Psoas muscle (tissue), 7 donors: ENCODE measurements at regions not wholly inside any gene's neighbourhood (a gene's known extent, or its start where the extent isn't known, plus 50 kb on each side); places are given as distances from the start of the nearest gene placed in this dataset.
"Not testable (repeated sequence)": the region's sequence is repeated elsewhere in the genome, so short reads cannot be mapped to it uniquely, and the experiment has no call there.

Experiments used
- ATAC-seq, 4 donors: fragments of 200-7000 bp; cut with Tn5 transposase; one replicate each; pipeline ENCODE4 v1.9.1; 2020; ENCODE audit warnings: moderate library complexity in 3 of 4, mild to moderate bottlenecking in 2 of 4
- DNase-seq, 2 donors: peaks; one replicate each; pipeline ENCODE4 v3.0.0-alpha.2; 2020
- H3K27ac ChIP-seq: fragments of 200-600 bp; one replicate; pipeline ENCODE4 v1.8.0; 2022
- H3K27me3 ChIP-seq, 3 donors: fragments of 200-600 bp in 1 of 3; one replicate each; pipeline versions ENCODE4 v1.6.1 to v1.8.0; 2013 to 2022; ENCODE audit warnings: low read length in 2 of 3, mild to moderate bottlenecking in 2 of 3, moderate library complexity in 1 of 3; ENCODE audit not compliant: insufficient read depth in 3 of 3
- H3K36me3 ChIP-seq, 2 donors: fragments of 200-600 bp in 1 of 2; one replicate each; pipeline versions ENCODE4 v1.6.1 to v1.8.0; 2013 to 2022; ENCODE audit warnings: low read depth in 1 of 2, mild to moderate bottlenecking in 1 of 2, moderate library complexity in 1 of 2; ENCODE audit not compliant: insufficient read depth in 1 of 2
- H3K4me1 ChIP-seq: fragments of 200-600 bp; one replicate; pipeline ENCODE4 v1.8.0; 2022
- H3K4me3 ChIP-seq: fragments of 200-600 bp; one replicate; pipeline ENCODE4 v1.8.0; 2022; ENCODE audit warnings: mild to moderate bottlenecking
- H3K9me3 ChIP-seq: fragments of 200-600 bp; one replicate; pipeline ENCODE4 v1.8.0; 2022
- WGBS, 3 donors: extraction: QIAGEN DNeasy Blood & Tissue Kit; methylation state at CpG; one replicate each; pipeline versions ENCODE4 v1.1.6 to v1.1.7; 2013; 5-methylcytosine and 5-hydroxymethylcytosine counted together
- intact Hi-C, 2 donors: fragments of 100-400 bp; cut with DNase I; formaldehyde crosslinking; loops; one replicate each; pipeline versions ENCODE4 v1.11.0 to v1.14.2; 2022
- TF ChIP-seq, protein P1 (sequence below): fragments of 200-600 bp; IDR thresholded peaks from one replicate; pipeline ENCODE4 v1.8.0; 2022; ENCODE audit warnings: antibody characterized with exemption
- donor health status: healthy with polysubstance abuse.
- donor health status: DM: no; HTN: no; CAD: no; lungs with moderate emphysema.
- donor health status: Bipolar disorder and iron deficiency.
- donor health status: healthy.
- donor health status: DM: yes; HTN: yes; CAD: no.
- donor health status: DM: no; HTN: no; CAD: no.
- donor health status: DM: yes; HTN: yes; CAD: no.

- 0 to 12% (median 4%) methylated on average over 1 of the region's 1 CpG for WGBS, 3 donors
- intact Hi-C loops, result no loop called here
- Histone ChIP-seq H3K9me3 (no peaks in the 10 kb centered on the region), H3K27ac (no peak overlapping the region), H3K27me3 (no peaks in the 10 kb centered on the region), H3K4me3 (no peak overlapping the region), H3K36me3 (no peaks in the 10 kb centered on the region), H3K4me1 (no peaks in the 10 kb centered on the region)
- DNase-seq, result no peak
- no peak for ATAC-seq
- TF ChIP-seq, protein P1, sequence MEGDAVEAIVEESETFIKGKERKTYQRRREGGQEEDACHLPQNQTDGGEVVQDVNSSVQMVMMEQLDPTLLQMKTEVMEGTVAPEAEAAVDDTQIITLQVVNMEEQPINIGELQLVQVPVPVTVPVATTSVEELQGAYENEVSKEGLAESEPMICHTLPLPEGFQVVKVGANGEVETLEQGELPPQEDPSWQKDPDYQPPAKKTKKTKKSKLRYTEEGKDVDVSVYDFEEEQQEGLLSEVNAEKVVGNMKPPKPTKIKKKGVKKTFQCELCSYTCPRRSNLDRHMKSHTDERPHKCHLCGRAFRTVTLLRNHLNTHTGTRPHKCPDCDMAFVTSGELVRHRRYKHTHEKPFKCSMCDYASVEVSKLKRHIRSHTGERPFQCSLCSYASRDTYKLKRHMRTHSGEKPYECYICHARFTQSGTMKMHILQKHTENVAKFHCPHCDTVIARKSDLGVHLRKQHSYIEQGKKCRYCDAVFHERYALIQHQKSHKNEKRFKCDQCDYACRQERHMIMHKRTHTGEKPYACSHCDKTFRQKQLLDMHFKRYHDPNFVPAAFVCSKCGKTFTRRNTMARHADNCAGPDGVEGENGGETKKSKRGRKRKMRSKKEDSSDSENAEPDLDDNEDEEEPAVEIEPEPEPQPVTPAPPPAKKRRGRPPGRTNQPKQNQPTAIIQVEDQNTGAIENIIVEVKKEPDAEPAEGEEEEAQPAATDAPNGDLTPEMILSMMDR, result no peak
Observed at GRCh38 chr10:9561821-9562505, 1455.7 kb upstream of the CELF2 start.

DNA sequence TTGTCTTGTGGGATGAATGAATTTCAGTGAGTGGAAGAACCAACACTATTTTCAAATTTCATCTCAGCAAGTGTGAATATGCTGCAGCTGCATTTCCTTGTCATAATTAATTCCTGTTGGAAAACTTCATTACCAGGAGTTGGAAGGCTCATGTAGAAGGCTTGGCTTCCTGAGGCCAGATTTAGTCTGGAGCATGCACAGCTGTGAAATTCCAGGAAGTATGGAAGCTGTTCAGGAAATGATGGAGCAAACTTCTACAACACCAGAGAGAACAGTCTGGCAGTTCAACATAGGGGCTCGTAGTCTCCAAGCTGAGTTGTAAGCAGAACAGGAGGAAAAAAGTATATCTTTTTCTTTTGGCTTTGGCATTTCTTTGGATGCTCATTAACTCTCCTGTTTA lies 1439.9 kb upstream of the CELF2 start:
- no peak for ATAC-seq
- TF ChIP-seq, protein P1, result no peak
- H3K27ac ChIP-seq, result no peak overlapping the region
- H3K36me3 ChIP-seq, result no peaks in the 10 kb centered on the region
- H3K27me3 ChIP-seq, result no peaks in the 10 kb centered on the region
- no peaks in the 10 kb centered on the region for H3K4me1 ChIP-seq
- no peaks in the 10 kb centered on the region for H3K9me3 ChIP-seq
- 9 to 16% (median 14%) methylated on average over 1 of the region's 1 CpG for WGBS, 3 donors
- no peak for DNase-seq
- intact Hi-C loops, result no loop called here
- H3K4me3 ChIP-seq, result no peak overlapping the region

GRCh38 chr10:9579110-9579705 lies 1438.5 kb upstream of the CELF2 start:
- DNase-seq (no peak), ATAC-seq (no peak)
- Histone ChIP-seq H3K27me3 (no peaks in the 10 kb centered on the region), H3K36me3 (no peaks in the 10 kb centered on the region), H3K4me3 (no peak overlapping the region), H3K27ac (no peak overlapping the region), H3K4me1 (no peaks in the 10 kb centered on the region), H3K9me3 (no peaks in the 10 kb centered on the region)
- intact Hi-C loops, result no loop called here
- TF ChIP-seq, protein P1, result no peak
- 79 to 85% (median 79%) methylated on average over 3 of the region's 3 CpGs for WGBS, 3 donors

GRCh38 chr10:9582803-9583202 lies 1434.9 kb upstream of the CELF2 start:
- WGBS, 3 donors, result 80 to 85% (median 82%) methylated on average over 1 of the region's 1 CpG
- H3K4me1 ChIP-seq, H3K27me3 ChIP-seq, intact Hi-C loops, H3K27ac ChIP-seq, DNase-seq, H3K9me3 ChIP-seq, ATAC-seq, H3K36me3 ChIP-seq, H3K4me3 ChIP-seq: not testable (repeated sequence)

DNA sequence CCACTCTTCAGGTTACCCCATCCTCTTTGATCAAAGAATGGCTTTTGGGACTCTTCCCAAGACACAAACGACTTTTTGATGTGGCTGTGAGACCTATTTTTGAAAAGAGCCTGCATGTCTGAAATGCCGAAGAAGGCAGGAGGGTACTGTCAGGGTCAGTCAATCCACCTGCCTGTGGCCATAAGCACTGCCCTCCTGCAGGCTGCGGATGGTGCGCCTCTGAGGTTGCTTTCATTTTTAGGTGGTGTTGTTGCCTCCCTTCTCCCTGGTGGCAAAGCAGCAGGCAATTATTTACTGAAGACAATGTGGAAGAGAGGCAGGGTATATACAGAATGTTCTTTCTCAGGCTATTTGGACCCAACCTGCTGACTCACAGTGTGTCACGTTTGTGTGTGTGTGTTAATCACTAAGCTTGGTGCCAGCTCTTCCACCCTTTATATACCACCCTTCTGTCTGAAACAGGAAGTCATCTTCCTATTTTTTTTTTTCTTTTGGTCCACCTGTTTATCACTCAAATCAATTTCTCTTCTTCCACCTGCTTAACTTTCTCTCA lies 1421.2 kb upstream of the CELF2 start:
- H3K36me3 ChIP-seq, result no peaks in the 10 kb centered on the region
- no peak for ATAC-seq
- H3K4me3 ChIP-seq, result no peak overlapping the region
- DNase-seq, result no peak
- H3K9me3 ChIP-seq, result no peaks in the 10 kb centered on the region
- H3K27me3 ChIP-seq, result no peaks in the 10 kb centered on the region
- H3K27ac ChIP-seq, result no peak overlapping the region
- no peaks in the 10 kb centered on the region for H3K4me1 ChIP-seq
- 70 to 73% (median 72%) methylated on average over 5 of the region's 5 CpGs for WGBS, 3 donors
- TF ChIP-seq, protein P1, result no peak
- intact Hi-C loops, result no loop called here
